ENCODE measurements at regions not wholly inside any gene's neighbourhood (a gene's known extent, or its start where the extent isn't known, plus 50 kb on each side); places are given as distances from the start of the nearest gene placed in this dataset.
"Not testable (repeated sequence)": the region's sequence is repeated elsewhere in the genome, so short reads cannot be mapped to it uniquely, and the experiment has no call there.

GRCh38 chr1:166784646-166785045, 54.6 kb upstream of the POGK start:
- not testable (repeated sequence) for TF ChIP-seq EZH2 (IDR thresholded peaks at IDR 0.05; ENCODE audit: insufficient read depth, poor library complexity, severe bottlenecking); EZH2phosphoT487 (IDR thresholded peaks at IDR 0.05; ENCODE audit: insufficient read depth, low read depth)

Measured in GM23248 (cell line).